ENCODE measurements at regions not wholly inside any gene's neighbourhood (a gene's known extent, or its start where the extent isn't known, plus 50 kb on each side); places are given as distances from the start of the nearest gene placed in this dataset.

- CTCF ChIA-PET: no interaction called here
- no peak overlapping the region for H3K27ac Mint-ChIP-seq
- ATAC-seq (ENCODE audit: low read depth): no peak
- no peaks in the 10 kb centered on the region for H3K27me3 Mint-ChIP-seq
- no peak overlapping the region for H3K4me3 Mint-ChIP-seq
- H3K9me3 Mint-ChIP-seq: peaks cover 9% of the 10 kb centered on the region
- intact Hi-C loops (cut with micrococcal nuclease): no loop called here
- no peaks in the 10 kb centered on the region for H3K4me1 Mint-ChIP-seq
- DNase-seq: no peak
- H3K36me3 Mint-ChIP-seq (ENCODE audit: low read depth): no peaks in the 10 kb centered on the region
- POLR2A ChIA-PET: no interaction called here
- no peak for TF ChIP-seq CTCF (IDR thresholded peaks at IDR 0.05)
Measured at GRCh38 chr11:70532731-70533130, 134.4 kb downstream of the CTTN start.

- POLR2A ChIA-PET: no interaction called here
- H3K4me1 Mint-ChIP-seq: no peaks in the 10 kb centered on the region
- H3K9me3 Mint-ChIP-seq: peaks cover 4% of the 10 kb centered on the region
- H3K27ac Mint-ChIP-seq: no peak overlapping the region
- H3K36me3 Mint-ChIP-seq (ENCODE audit: low read depth): no peaks in the 10 kb centered on the region
- no peak for TF ChIP-seq CTCF (IDR thresholded peaks at IDR 0.05)
- CTCF ChIA-PET: no interaction called here
- ATAC-seq (ENCODE audit: low read depth): no peak
- no peak for DNase-seq
- H3K27me3 Mint-ChIP-seq: no peaks in the 10 kb centered on the region
- H3K4me3 Mint-ChIP-seq: no peak overlapping the region
- intact Hi-C loops (cut with micrococcal nuclease): no loop called here
Measured at GRCh38 chr11:70535191-70535971, 137.1 kb downstream of the CTTN start.

GRCh38 chr11:70536051-70536877 lies 137.9 kb downstream of the CTTN start:
- peaks cover 4% of the 10 kb centered on the region for H3K9me3 Mint-ChIP-seq
- ChIA-PET CTCF (no interaction called here), POLR2A (no interaction called here)
- intact Hi-C loops (cut with micrococcal nuclease): no loop called here
- no peaks in the 10 kb centered on the region for H3K4me1 Mint-ChIP-seq
- H3K27ac Mint-ChIP-seq: no peak overlapping the region
- H3K36me3 Mint-ChIP-seq (ENCODE audit: low read depth): no peaks in the 10 kb centered on the region
- H3K27me3 Mint-ChIP-seq: no peaks in the 10 kb centered on the region
- no peak for ATAC-seq (ENCODE audit: low read depth)
- TF ChIP-seq CTCF (IDR thresholded peaks at IDR 0.05): no peak
- no peak overlapping the region for H3K4me3 Mint-ChIP-seq
- DNase-seq: no peak

- H3K9me3 Mint-ChIP-seq: peaks cover 4% of the 10 kb centered on the region
- POLR2A ChIA-PET: no interaction called here
- H3K27ac Mint-ChIP-seq: no peak overlapping the region
- no peak overlapping the region for H3K4me3 Mint-ChIP-seq
- H3K4me1 Mint-ChIP-seq: no peaks in the 10 kb centered on the region
- DNase-seq: no peak
- no peaks in the 10 kb centered on the region for H3K36me3 Mint-ChIP-seq (ENCODE audit: low read depth)
- ATAC-seq (ENCODE audit: low read depth): no peak
- intact Hi-C loops (cut with micrococcal nuclease): no loop called here
- TF ChIP-seq CTCF (IDR thresholded peaks at IDR 0.05): no peak
- CTCF ChIA-PET: no interaction called here
- H3K27me3 Mint-ChIP-seq: no peaks in the 10 kb centered on the region
Measured at GRCh38 chr11:70537576-70538571, 139.5 kb downstream of the CTTN start.
